Panc1 (cell line): ENCODE measurements at regions not wholly inside any gene's neighbourhood (a gene's known extent, or its start where the extent isn't known, plus 50 kb on each side); places are given as distances from the start of the nearest gene placed in this dataset.

ENCODE experiments used
- ATAC-seq: fragments of 200-7000 bp; cut with Tn5 transposase; 2 replicates; pipeline ENCODE4 v1.9.1; 2020; ENCODE audit warnings: mild to moderate bottlenecking, moderate library complexity
- BruUV-seq: library from RNA; stranded (reverse); fragments of 400-500 nt; replicated peaks from 2 replicates; lab custom pipeline; 2021; lab: Mats Ljungman, UMichigan
- CTCF ChIA-PET: fragments of 300-600 bp; sonication (Branson Sonifier 250); formaldehyde crosslinking; loops from one replicate; lab custom pipeline; 2022; ENCODE audit warnings: antibody characterized with exemption; lab: Charles Lee
- POLR2A ChIA-PET: fragments of 300-600 bp; sonication (Branson Sonifier 250); formaldehyde crosslinking; loops from one replicate; lab custom pipeline; 2022; ENCODE audit warnings: antibody characterized with exemption; lab: Charles Lee
- DNase-seq: peaks from one replicate; pipeline ENCODE4 v3.0.0-alpha.2; 2010; ENCODE audit warnings: low read depth, low spot score
- H3K27ac ChIP-seq: 2 replicates; pipeline ENCODE4 v1.5.1; 2011; ENCODE audit warnings: mild to moderate bottlenecking, low read length, inconsistent platforms
- H3K27me3 ChIP-seq: fragments of 200-500 bp; sonication (Bioruptor generic); 2 replicates; pipeline ENCODE4 v1.6.0; 2014; ENCODE audit warnings: low read length, inconsistent platforms; ENCODE audit not compliant: control insufficient read depth, insufficient read depth
- H3K36me3 ChIP-seq: fragments of 200-500 bp; sonication (Bioruptor generic); 2 replicates; pipeline ENCODE4 v1.5.1; 2014; ENCODE audit warnings: inconsistent platforms, mild to moderate bottlenecking, low read length, moderate library complexity; ENCODE audit not compliant: control insufficient read depth, insufficient read depth
- H3K4me1 ChIP-seq: 2 replicates; pipeline ENCODE4 v1.5.1; 2011; ENCODE audit warnings: inconsistent platforms, mild to moderate bottlenecking, low read length, moderate library complexity; ENCODE audit not compliant: control insufficient read depth, insufficient read depth
- H3K4me3 ChIP-seq, 2 experiments: 2 replicates each; pipeline ENCODE4 v1.5.1; 2011 to 2012; ENCODE audit warnings: low read depth in 2 of 2, low read length in 2 of 2, mild to moderate bottlenecking in 2 of 2, inconsistent platforms in 1 of 2, moderate library complexity in 1 of 2
- H3K9me3 ChIP-seq: fragments of 200-500 bp; sonication (Bioruptor generic); 2 replicates; pipeline ENCODE4 v1.5.1; 2014; ENCODE audit warnings: low read depth, mild to moderate bottlenecking, inconsistent platforms, low read length, moderate library complexity; ENCODE audit not compliant: control insufficient read depth, insufficient read depth
- POLR2AphosphoS5 ChIP-seq: IDR thresholded peaks from 2 replicates; pipeline ENCODE4 v1.6.1; 2012; ENCODE audit warnings: mild to moderate bottlenecking, low read depth, low read length, moderate library complexity
- SIN3A ChIP-seq: IDR thresholded peaks from 2 replicates; pipeline ENCODE4 v1.6.1; 2012; ENCODE audit warnings: low read depth, mild to moderate bottlenecking, low read length, moderate library complexity, borderline replicate concordance; ENCODE audit not compliant: insufficient read depth
- TCF7L2 ChIP-seq: IDR thresholded peaks from 2 replicates; pipeline ENCODE4 v1.6.1; 2011; ENCODE audit warnings: mild to moderate bottlenecking, low read depth, low read length, inconsistent platforms
- in situ Hi-C: cut with HindIII; loops from 2 replicates; pipeline ENCODE4 v1.10.0; 2016; ENCODE audit warnings: low sequenced_read_pairs, low pct_unique_long_range_greater_than_20kb
- intact Hi-C: fragments of 100-400 bp; cut with micrococcal nuclease; formaldehyde crosslinking; loops from one replicate; pipeline ENCODE4 v1.10.0; 2022; ENCODE audit not compliant: unreplicated experiment
- TF ChIP-seq, protein P1 (sequence below), 2 experiments: IDR thresholded peaks; 2 replicates each; pipeline ENCODE4 v1.6.1; 2011 to 2012; ENCODE audit warnings: low read depth in 2 of 2, control low read depth in 1 of 2, low read length in 1 of 2, mild to moderate bottlenecking in 1 of 2, moderate library complexity in 1 of 2; ENCODE audit not compliant: insufficient read depth in 1 of 2
- TF ChIP-seq, protein P2 (sequence below): fragments of 450-650 bp; IDR thresholded peaks from 2 replicates; pipeline ENCODE4 v1.5.1; 2017; ENCODE audit warnings: mild to moderate bottlenecking

DNA sequence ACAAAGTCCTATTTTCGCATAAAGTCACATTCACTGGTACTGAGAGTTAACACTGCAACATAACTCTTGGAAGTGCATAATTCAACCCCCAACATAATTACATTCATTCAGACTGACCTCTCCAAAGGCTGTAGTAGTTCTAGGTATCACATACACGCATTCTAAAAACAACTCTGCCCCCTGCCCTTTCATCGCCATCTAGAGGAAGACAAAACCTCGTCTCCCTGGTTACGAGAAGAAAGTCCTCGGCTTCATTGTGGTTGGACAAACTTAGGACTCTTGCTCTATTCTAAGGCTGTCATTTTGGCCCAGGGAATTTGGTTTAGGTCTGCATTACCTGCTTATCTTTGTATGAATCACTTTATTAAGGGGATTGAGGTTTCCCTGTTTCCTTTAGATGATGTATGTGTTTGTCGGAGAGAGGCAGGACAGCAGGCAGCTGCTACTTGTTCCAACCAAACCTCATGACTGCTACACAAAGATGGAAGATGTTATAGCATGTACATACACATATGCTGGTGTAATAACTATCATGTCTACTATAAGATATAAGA is 215.4 kb upstream of the NRXN1 start:
- Histone ChIP-seq H3K4me3 (no peak overlapping the region), H3K36me3 (no peaks in the 10 kb centered on the region), H3K4me1 (no peaks in the 10 kb centered on the region), H3K27me3 (no peaks in the 10 kb centered on the region), H3K27ac (no peak overlapping the region), H3K9me3 (no peaks in the 10 kb centered on the region)
- TF ChIP-seq, protein P1, sequence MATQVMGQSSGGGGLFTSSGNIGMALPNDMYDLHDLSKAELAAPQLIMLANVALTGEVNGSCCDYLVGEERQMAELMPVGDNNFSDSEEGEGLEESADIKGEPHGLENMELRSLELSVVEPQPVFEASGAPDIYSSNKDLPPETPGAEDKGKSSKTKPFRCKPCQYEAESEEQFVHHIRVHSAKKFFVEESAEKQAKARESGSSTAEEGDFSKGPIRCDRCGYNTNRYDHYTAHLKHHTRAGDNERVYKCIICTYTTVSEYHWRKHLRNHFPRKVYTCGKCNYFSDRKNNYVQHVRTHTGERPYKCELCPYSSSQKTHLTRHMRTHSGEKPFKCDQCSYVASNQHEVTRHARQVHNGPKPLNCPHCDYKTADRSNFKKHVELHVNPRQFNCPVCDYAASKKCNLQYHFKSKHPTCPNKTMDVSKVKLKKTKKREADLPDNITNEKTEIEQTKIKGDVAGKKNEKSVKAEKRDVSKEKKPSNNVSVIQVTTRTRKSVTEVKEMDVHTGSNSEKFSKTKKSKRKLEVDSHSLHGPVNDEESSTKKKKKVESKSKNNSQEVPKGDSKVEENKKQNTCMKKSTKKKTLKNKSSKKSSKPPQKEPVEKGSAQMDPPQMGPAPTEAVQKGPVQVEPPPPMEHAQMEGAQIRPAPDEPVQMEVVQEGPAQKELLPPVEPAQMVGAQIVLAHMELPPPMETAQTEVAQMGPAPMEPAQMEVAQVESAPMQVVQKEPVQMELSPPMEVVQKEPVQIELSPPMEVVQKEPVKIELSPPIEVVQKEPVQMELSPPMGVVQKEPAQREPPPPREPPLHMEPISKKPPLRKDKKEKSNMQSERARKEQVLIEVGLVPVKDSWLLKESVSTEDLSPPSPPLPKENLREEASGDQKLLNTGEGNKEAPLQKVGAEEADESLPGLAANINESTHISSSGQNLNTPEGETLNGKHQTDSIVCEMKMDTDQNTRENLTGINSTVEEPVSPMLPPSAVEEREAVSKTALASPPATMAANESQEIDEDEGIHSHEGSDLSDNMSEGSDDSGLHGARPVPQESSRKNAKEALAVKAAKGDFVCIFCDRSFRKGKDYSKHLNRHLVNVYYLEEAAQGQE (IDR thresholded peaks at IDR 0.05; ENCODE audit: insufficient read depth in 1 of 2, low read depth in 2 of 2, low read length in 1 of 2): no peak
- TF ChIP-seq, protein P2, sequence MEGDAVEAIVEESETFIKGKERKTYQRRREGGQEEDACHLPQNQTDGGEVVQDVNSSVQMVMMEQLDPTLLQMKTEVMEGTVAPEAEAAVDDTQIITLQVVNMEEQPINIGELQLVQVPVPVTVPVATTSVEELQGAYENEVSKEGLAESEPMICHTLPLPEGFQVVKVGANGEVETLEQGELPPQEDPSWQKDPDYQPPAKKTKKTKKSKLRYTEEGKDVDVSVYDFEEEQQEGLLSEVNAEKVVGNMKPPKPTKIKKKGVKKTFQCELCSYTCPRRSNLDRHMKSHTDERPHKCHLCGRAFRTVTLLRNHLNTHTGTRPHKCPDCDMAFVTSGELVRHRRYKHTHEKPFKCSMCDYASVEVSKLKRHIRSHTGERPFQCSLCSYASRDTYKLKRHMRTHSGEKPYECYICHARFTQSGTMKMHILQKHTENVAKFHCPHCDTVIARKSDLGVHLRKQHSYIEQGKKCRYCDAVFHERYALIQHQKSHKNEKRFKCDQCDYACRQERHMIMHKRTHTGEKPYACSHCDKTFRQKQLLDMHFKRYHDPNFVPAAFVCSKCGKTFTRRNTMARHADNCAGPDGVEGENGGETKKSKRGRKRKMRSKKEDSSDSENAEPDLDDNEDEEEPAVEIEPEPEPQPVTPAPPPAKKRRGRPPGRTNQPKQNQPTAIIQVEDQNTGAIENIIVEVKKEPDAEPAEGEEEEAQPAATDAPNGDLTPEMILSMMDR: no peak
- TF ChIP-seq SIN3A (no peak), POLR2AphosphoS5 (no peak), TCF7L2 (no peak)
- POLR2A ChIA-PET: no interaction called here
- DNase-seq: no peak
- BruUV-seq: no TSS peak
- in situ Hi-C loops (no loop called here), intact Hi-C loops (no loop called here)
- no peak for ATAC-seq
- CTCF ChIA-PET: no interaction called here

- POLR2A ChIA-PET: no interaction called here
Observed at GRCh38 chr2:51243892-51244535, 212.1 kb upstream of the NRXN1 start.

More at GRCh38 chr2:51243892-51244535, 212.1 kb upstream of the NRXN1 start:
- CTCF ChIA-PET: no interaction called here
- TF ChIP-seq SIN3A (no peak), POLR2AphosphoS5 (no peak), TCF7L2 (no peak)
- TF ChIP-seq, protein P2: no peak
- TF ChIP-seq, protein P1 (IDR thresholded peaks at IDR 0.05; ENCODE audit: insufficient read depth in 1 of 2, low read depth in 2 of 2, low read length in 1 of 2): no peak
- Histone ChIP-seq H3K27me3 (no peaks in the 10 kb centered on the region), H3K36me3 (no peaks in the 10 kb centered on the region), H3K9me3 (no peaks in the 10 kb centered on the region), H3K4me1 (no peaks in the 10 kb centered on the region), H3K4me3 (no peak overlapping the region), H3K27ac (no peak overlapping the region)
- ATAC-seq (no peak), DNase-seq (no peak)
- in situ Hi-C loops (no loop called here), intact Hi-C loops (no loop called here)
- BruUV-seq: no TSS peak
